ENCODE measurements at regions not wholly inside any gene's neighbourhood (a gene's known extent, or its start where the extent isn't known, plus 50 kb on each side); places are given as distances from the start of the nearest gene placed in this dataset.

GRCh38 chr2:240374085-240374907 is 61.2 kb upstream of the GPC1 start:
- no peak for TF ChIP-seq CTCF (IDR thresholded peaks at IDR 0.05; ENCODE audit: poor library complexity)
- TF ChIP-seq EZH2 (IDR thresholded peaks at IDR 0.05; ENCODE audit: borderline replicate concordance) = no peak
- no peak for TF ChIP-seq EZH2phosphoT487 (IDR thresholded peaks at IDR 0.05; ENCODE audit: low read depth, severe bottlenecking, unreplicated experiment)
